HG02943 (cell line): ENCODE measurements at regions not wholly inside any gene's neighbourhood (a gene's known extent, or its start where the extent isn't known, plus 50 kb on each side); places are given as distances from the start of the nearest gene placed in this dataset.
"Not testable (repeated sequence)": the region's sequence is repeated elsewhere in the genome, so short reads cannot be mapped to it uniquely, and the experiment has no call there.

ENCODE experiments used
- ATAC-seq: cut with Tn5 transposase; IDR thresholded peaks from one replicate; pipeline ENCODE4 v1.9.1; 2021; ENCODE audit warnings: mild to moderate bottlenecking, low read depth, moderate library complexity; ENCODE audit not compliant: unreplicated experiment

DNA sequence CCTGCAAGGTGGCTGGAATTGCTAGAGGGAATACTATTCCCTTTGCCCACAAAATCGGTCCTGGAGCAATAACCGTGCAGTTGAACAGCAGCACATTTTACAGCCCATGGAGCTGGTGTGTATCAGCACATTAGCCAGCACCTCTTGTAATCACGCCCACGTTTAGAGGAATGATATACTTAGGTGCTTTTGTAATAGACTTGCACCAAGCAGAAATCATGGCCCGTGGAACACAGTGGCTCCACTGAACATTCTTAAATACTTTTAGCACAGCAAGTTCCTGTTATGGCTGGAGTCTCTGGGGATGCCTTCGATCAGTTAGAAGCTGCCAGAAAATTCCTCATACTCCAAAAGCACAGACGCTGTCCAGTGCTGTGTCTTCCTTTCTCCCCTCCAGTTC is 218.1 kb upstream of the FAM78B start:
- ATAC-seq = no peak

DNA sequence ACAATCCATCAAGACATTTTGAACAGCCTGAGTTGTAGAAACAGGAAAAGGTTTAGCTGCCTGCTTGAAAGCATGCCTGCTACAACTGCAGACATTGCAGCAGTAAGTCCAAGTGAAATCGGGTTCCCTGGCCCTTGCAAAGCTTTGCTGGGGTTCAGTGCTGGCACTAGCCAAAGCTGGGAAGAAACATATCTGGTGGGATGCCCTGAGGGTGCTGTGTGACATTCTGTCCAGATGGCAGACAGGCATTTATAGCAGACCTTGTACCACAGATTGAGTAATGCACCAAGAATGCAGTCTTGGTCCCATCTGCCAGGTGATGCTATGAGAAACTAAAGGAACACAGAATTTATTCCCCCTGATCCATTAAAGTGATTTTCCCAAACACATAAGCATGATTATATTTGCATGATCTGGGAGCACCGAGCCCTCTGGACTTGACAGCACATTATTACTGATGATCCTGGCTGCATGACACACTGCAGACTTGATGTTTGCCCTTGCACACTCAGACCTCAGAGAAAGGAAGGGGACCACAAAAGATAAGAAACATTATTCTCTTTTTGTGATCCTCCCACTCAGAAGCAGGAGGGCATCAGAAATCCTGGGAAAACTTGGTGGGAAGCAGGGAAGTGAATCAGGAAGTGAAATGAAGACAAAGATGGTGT is 223.7 kb upstream of the FAM78B start:
- no peak for ATAC-seq

DNA sequence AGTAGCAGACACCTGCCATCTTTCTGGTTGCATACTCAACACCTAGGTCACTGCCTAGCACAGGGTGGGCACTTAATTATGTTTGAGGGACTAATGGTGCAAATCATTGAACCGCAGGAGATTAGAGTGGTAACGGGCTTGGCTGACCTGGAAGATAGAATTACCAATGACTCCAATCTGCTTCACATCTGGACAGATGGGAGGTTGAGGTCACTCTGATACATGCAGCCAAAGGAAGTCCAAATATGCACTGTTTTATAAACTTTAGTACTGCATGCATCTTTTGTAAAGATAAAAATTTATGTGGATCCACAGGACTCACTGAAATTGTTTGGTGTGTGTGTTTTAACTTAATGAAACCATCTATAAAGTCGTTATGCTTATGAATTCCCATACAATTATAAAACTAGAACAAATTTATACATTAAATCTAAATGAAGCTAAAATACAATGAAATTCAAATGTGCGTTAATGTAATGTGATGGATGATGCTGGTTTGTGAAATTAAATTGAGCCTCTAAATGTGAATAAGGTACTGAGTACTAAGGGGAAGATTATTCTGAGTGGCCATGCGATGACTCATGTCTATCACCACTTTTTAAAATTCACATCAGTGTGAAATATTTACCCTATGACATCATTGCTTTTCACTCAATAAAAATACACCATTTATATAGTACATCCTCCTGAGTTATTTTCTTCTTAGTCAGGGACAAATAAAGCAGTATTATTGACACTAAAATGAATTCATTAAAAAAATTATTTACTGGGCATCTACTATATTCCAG is 224.7 kb upstream of the FAM78B start:
- no peak for ATAC-seq

DNA sequence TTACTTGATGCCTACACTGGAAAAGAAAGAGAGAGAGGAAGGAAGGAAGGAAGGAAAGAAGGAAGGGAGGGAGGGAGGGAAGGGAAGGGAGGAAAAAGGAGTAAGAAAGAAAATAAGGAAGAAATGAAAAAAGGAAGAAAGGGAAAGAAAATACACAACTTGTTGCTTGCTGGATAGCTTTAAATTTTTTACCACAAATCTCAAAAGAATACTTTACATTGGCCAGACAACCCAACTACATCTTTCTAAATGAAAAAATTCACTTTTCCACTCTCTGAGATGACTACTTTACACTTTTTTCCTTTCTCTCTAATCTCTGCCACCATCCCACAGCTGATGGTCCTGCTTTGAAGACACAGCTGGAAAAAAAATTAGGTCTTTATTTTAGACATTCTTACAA is 228.9 kb upstream of the FAM78B start:
- no peak for ATAC-seq

DNA sequence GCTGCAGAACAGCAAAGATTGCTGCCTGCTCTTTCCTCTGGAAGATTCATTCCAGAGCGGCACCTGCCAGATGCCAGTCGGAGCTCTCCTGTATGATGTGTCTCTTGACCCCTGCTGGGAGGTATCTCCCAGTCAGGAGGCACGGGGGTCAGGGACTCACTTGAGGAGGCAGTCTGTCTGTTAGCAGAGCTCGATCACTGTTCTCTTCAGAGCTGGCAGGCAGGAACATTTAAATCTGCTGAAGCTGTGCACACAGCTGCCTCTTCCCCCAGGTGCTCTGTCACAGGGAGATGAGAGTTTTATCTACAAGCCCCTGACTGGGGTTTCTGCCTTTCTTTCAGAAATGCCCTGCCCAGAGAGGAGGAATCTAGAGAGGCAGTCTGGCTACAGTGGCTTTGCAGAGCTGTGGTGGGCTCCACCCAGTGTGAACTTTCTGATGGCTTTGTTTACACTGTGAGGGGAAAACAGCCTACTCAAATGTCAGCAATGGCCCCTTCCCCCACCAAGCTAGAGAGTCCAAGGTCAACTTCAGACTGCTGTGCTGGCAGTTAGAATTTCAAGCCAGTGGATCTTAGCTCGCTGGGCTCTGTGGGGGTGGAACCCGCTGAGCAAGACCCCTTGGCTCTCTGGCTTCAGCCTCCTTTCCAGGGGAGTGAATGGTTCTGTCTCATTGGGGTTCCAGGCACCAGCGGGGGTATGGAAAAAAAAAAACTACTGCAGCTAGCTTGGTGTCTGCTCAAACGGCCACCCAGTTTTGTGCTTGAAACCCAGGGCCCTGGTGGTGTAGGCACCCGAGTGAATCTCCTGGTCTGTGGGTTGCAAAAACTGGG is 242.7 kb upstream of the FAM78B start:
- ATAC-seq = not testable (repeated sequence)

DNA sequence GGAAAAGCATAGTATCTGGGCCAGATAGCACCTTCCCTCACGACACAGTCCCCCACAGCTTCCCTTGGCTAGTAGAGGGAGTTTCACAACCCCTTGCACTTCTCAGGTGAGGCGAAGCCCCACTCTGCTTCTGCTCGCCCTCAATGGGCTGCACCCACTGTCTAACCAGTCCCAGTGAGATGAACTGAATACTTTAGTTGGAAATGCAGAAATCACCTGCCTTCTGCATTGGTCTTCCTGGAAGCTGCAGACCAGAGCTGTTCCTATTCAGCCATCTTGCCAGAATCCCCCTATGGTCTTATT is 243.2 kb upstream of the FAM78B start:
- no peak for ATAC-seq

DNA sequence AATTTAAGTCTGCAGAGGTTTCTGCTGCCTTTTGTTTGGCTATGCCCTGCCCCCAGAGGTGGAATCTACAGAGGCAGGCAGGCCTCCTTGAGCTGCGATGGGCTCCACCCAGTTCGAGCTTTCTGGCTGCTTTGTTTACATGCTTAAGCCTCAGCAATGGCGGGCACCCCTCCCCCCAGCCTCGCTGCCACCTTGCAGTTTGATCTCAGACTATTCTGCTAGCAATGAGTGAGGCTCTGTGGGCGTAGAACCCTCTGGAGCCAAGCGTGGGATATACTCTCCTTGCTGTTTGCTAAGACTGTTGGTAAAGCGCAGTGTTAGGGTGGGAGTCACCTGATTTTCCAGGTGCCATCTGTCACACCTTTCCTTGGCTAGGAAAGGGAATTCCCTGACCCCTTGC is 250.0 kb upstream of the FAM78B start:
- ATAC-seq = not testable (repeated sequence)

DNA sequence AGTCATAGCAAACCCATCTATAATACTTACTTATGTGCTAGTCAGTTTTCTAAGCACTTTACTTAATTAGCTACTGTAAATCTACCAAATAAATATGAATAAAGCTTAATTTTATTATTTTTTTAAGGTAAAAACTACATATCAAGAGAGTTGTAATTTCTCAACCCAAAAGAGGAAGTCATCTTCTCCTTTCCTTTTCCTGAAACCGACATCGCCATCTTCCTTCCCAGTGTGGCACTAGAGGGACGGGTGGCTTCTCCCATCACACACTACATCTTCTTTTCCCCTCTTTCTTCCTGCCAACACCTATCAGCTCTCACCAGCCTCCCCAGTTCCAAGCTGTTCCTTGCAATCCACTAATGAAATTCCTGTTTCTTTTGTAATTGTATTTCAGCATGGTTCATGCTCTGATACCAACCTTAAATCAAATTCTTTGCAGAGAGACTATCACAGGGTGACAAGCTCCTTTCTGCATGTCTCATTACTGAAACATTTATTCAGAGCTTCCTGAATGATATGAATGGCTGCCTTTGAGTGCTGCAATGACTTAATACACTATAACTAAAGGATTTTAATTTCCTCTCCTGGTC is 251.6 kb upstream of the FAM78B start:
- no peak for ATAC-seq

DNA sequence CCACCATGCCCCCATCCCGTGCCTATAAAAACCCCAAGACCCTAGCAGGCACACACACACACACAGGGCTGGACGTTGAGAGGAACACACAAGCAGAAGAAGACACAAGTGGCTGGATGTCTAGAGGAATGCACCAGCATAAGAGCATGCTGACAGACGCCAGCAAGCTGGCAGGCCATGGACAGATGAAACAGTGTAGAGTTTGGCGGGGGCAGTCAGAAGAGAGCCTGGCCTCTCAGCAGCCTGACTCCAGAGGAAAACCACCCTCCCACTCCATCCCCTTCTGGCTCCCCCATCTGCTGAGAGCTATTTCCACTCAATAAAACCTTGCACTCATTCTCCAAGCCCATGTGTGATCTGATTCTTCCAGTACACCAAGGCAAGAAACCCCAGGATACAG is 255.8 kb upstream of the FAM78B start:
- ATAC-seq = not testable (repeated sequence)

DNA sequence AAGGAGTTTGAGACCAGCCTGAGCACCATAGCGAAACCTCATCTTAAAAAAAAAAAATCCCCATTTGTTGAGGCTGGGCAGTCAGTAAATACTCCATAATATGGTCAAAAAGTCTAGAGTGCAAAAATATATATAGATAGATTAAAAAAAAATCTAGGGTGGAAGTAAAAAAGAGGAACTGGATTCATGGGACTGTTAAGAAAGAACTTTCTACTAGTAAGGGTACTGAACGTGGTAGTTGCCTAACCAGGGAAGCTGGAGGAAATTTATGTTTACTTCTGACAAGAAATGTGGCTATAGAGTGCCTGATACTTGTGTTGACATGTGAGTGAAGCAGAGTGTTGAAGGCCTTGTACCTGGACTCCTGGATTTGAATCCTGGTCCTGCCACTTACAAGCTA is 265.9 kb upstream of the FAM78B start:
- ATAC-seq = no peak

DNA sequence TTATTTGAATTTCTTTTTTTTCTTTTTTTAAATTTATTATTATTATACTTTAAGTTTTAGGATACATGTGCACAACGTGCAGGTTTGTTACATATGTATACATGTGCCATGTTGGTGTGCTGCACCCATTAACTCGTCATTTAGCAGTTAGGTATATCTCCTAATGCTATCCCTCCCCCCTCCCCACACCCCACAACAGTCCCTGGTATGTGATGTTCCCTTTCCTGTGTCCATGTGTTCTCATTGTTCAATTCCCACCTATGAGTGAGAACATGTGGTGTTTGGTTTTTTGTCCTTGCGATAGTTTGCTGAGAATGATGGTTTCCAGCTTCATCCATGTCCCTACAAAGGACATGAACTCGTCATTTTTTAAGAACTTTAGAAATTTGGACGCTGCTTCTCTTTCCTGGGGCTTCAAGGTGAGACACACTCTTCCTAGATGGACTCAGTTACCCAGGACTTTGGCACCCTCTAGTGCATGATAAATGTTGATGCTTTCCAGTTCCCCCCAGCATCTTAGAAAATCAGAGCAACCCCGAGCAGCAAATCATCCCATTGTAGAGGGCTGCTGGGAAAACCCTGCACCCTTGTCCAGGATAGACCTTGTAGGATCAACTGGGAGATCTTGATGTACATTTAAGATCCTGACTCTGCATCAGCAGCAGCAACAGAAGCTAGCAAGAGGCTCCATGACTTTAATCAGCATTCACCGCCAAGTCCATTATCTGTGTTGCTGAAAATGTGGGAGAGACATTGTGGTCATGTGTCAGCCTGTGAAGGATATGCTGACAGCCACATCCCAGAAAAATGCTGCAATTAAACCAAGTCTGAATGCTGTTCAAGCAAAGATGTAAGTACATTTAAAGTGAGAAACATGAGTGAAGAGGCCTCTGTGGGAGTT is 266.9 kb upstream of the FAM78B start:
- ATAC-seq = not testable (repeated sequence)

DNA sequence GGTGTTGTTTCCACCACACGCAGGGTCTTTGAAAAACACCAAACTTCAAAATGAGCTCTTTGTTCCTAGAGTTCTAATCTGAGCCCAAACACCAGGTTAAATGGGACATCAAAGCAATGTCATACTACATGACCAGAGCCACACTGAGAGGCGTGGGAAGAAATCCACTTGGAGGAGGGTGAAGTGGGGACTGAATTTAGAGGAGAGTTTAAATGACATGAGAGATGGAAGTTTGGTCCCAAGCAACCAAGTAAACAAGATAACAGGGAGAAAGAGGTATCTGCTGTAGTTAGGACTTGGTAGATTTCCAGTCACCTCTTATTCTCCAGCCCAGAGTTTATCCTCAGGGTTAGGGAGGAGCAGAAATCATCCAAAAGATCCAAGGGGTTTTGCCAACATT is 290.9 kb upstream of the FAM78B start:
- no peak for ATAC-seq

DNA sequence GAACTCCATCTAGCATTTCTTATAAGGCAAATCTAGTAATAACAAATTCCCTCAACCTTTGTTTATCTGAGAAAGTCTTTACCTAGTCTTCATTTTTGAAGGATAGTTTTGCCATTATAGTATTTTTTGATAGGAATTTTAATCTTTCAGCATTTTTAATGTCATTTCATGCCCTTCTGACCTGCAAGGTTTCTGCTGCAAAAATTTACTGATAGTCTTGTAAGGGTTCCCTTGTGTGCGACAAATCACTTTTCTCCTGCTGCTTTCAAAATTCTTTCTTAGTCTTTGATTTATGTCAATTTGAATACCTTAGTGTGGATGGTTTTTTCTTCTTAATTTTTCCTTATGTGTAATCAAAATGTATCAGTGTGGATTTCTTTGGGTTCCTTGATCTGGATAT is 297.5 kb upstream of the FAM78B start:
- ATAC-seq = no peak

DNA sequence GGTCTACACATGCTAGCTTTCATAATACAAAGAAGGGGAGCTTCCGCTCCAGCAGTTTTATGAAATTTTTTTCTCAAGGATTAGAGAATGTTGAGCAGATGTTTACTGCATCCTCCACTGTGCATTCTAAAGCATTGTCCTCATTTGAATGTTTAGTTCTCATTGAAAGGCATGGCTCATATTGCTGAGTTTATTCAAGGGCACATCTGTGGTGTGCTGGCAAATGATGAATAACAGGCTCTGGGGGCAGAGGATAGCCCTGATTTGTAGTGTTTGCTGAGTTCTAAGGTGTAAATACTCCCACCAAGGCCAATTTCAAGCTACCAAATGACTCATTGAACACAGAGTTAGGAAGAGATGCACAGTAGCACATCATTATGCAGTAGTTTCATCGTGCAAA is 303.2 kb upstream of the FAM78B start:
- no peak for ATAC-seq

DNA sequence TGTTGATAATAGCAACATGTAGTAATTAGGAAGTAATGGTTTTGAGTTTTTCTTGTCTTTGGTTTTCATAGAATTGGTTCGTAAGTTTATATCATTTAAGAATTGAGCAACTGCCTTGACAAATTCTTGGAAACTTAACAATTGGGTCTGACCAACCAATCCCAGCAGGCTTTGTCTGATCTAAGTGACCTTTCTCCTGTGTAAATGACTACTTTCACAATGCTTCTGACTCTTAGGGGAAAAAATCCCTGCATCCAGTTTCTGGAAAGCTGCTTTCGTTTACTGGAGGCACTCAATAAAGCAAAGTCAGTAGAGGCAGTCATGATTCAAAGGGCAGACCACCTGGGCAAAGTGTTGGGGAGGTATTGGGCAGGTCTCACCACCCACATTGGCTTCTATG is 303.6 kb upstream of the FAM78B start:
- no peak for ATAC-seq

DNA sequence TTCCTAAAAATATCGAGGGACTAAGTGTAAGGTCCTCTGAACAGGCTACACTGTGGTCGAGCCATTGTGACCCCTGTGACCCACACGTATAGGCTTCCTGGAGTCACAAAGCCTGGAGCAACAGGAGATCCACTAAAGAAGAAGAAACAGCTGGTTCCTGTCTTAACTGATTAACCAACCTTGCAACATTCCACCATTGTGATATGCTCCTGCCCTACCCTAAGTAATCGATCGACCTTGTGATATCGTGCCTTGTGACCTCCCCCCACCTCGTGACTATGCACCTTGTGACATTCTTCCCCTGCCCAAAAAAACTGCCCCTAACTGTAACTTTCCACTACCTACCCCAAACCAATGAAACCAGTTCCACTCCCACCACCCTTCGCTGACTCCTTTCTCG is 304.6 kb upstream of the FAM78B start:
- no peak for ATAC-seq

DNA sequence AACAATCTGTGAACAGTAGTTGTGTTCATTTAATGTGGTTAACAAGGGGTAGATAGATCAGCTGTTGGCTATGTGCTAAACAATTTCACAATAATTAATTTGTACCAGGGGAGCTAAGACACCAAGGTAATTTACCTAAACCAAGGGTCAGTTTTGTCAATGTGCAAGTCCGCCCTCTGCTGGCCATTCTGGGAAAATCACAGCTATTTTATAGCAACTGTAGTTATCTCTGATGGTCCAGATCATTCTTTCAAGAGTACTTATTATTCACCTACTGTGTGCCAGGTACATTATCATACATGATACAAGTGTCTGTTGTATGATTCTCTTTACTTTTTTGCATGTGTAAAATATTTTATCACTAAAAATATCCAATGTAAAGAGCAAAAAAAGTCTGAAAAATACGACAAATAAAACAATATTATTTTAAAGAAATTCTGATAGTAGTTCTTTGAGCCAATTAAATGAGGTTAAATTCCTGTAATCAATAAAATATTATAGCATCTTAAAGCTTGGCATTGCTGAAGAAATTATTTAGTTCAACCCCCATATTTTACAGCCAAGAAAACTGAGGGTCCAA is 312.3 kb upstream of the FAM78B start:
- no peak for ATAC-seq

DNA sequence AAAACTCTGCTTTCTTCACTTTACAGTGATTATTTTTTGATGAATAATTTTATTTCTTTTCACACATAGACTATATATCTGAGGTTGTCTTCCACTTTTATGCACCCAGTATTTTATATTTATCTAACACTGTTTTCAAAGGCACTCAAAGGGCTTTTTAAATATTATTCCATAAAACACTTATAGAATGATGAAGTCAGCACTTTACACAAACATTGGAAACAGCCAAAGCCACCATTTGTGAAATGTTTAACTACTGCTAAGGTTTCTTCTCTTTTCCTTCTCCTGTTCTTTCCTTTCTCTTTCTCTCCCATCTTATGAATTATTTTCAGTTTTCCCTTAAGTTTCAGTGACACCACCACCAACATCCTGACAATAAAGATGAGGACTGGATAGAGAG is 317.7 kb upstream of the FAM78B start:
- ATAC-seq = no peak

DNA sequence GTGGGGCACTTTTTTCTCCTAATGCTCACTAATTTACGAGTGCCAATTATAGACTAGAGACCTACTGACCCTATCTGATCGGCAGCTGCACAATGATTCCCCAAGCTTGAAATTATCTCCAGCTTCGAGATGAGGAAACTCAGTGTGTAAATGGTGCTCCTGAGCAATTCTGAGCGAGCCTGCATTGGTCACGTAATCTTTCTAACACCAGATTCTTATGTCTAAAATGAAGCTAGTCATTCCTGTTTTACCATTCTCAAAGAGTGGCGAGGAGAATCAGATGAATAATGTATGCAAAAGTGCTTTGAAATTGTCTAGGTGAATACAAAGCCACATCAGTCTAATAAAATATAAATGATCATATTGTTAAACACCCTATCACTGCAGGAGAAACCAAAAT is 318.1 kb upstream of the FAM78B start:
- ATAC-seq = no peak

DNA sequence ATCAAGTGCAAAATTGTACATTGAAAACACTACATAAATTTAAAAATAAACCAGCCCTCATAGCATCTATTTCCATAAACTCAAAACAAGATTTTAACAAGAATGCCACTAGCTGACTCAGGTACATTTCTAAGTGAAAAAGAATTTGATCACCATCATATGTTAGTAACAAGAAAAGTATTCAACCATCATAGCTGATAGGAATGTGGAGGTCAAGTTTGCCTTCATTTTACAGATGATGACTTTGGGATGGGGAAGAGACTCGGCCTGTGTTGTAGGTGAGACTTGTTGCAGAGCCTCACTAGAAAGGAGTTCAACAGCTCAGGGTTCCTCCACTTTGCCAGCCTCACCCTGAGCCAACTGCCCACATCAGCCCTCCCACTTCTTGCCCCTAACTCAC is 318.8 kb upstream of the FAM78B start:
- ATAC-seq = no peak
